HPDE6-E6E7 (cell line): ENCODE measurements at regions not wholly inside any gene's neighbourhood (a gene's known extent, or its start where the extent isn't known, plus 50 kb on each side); places are given as distances from the start of the nearest gene placed in this dataset.
"Not testable (repeated sequence)": the region's sequence is repeated elsewhere in the genome, so short reads cannot be mapped to it uniquely, and the experiment has no call there.

Experiments
- DNase-seq: peaks from one replicate; pipeline ENCODE4 v3.0.0; 2011; ENCODE audit warnings: missing footprints; ENCODE audit errors: extremely low spot score

- DNase-seq, result no peak
Observed at GRCh38 chr3:152891678-152892077, 56.7 kb downstream of the P2RY1 start.

GRCh38 chr3:152892446-152892845, 57.5 kb downstream of the P2RY1 start:
- DNase-seq, result no peak

GRCh38 chr3:152893647-152894046, 58.7 kb downstream of the P2RY1 start:
- DNase-seq, result no peak

- no peak for DNase-seq
Observed at GRCh38 chr3:152899306-152899705, 64.4 kb downstream of the P2RY1 start.

- no peak for DNase-seq
Observed at GRCh38 chr3:152902141-152902669, 67.3 kb downstream of the P2RY1 start.

- DNase-seq, result no peak
Observed at GRCh38 chr3:152905631-152906030, 70.7 kb downstream of the P2RY1 start.

GRCh38 chr3:152909180-152909883, 74.4 kb downstream of the P2RY1 start:
- no peak for DNase-seq

GRCh38 chr3:152910211-152910610, 75.3 kb downstream of the P2RY1 start:
- DNase-seq, result no peak

- DNase-seq, result no peak
Observed at GRCh38 chr3:152910966-152911365, 76.0 kb downstream of the P2RY1 start.

GRCh38 chr3:152914743-152915142, 79.8 kb downstream of the P2RY1 start:
- DNase-seq, result not testable (repeated sequence)

GRCh38 chr3:152915695-152916094, 80.8 kb downstream of the P2RY1 start:
- no peak for DNase-seq

- no peak for DNase-seq
Observed at GRCh38 chr3:152916753-152917279, 81.9 kb downstream of the P2RY1 start.

- no peak for DNase-seq
Observed at GRCh38 chr3:152921351-152921750, 86.4 kb downstream of the P2RY1 start.

GRCh38 chr3:152922554-152922953, 87.6 kb downstream of the P2RY1 start:
- DNase-seq, result no peak

- no peak for DNase-seq
Observed at GRCh38 chr3:152927131-152927530, 92.2 kb downstream of the P2RY1 start.

GRCh38 chr3:152930516-152930915, 95.6 kb downstream of the P2RY1 start:
- no peak for DNase-seq

- no peak for DNase-seq
Observed at GRCh38 chr3:152937234-152937633, 102.3 kb downstream of the P2RY1 start.

- no peak for DNase-seq
Observed at GRCh38 chr3:152938974-152939636, 104.2 kb downstream of the P2RY1 start.

GRCh38 chr3:152941859-152942258, 106.9 kb downstream of the P2RY1 start:
- no peak for DNase-seq

GRCh38 chr3:152942366-152942765, 107.4 kb downstream of the P2RY1 start:
- DNase-seq, result peak; percentile 44

GRCh38 chr3:152943645-152944044, 108.7 kb downstream of the P2RY1 start:
- DNase-seq, result peak; percentile 11

GRCh38 chr3:152944671-152945070, 109.7 kb downstream of the P2RY1 start:
- DNase-seq, result no peak

- DNase-seq, result no peak
Observed at GRCh38 chr3:152945556-152945955, 110.6 kb downstream of the P2RY1 start.
